Ovary (tissue), 7 donors: ENCODE measurements at regions not wholly inside any gene's neighbourhood (a gene's known extent, or its start where the extent isn't known, plus 50 kb on each side); places are given as distances from the start of the nearest gene placed in this dataset.

Source experiments
- DNase-seq, 5 donors: peaks; one replicate each; pipeline ENCODE4 v3.0.0-alpha.2; 2019 to 2020
- H3K27ac ChIP-seq, 2 donors: fragments of 200-600 bp; one replicate each; pipeline versions ENCODE4 v1.5.1 to v1.8.0; 2019 to 2022
- H3K27me3 ChIP-seq: fragments of 200-600 bp; one replicate; pipeline ENCODE4 v1.8.0; 2022
- H3K36me3 ChIP-seq: fragments of 200-600 bp; sonication (generic); one replicate; pipeline ENCODE4 v1.5.1; 2019
- H3K4me1 ChIP-seq: one replicate; pipeline ENCODE4 v1.8.1; 2013; ENCODE audit warnings: mild to moderate bottlenecking, moderate library complexity; ENCODE audit not compliant: insufficient read depth
- H3K4me3 ChIP-seq: fragments of 200-600 bp; sonication (generic); one replicate; pipeline ENCODE4 v1.5.1; 2017
- H3K9me3 ChIP-seq, 2 donors: fragments of 200-600 bp in 1 of 2; sonication (generic) in 1 of 2; one replicate each; pipeline versions ENCODE4 v1.5.1 to v1.8.1; 2013 to 2019; ENCODE audit warnings: mild to moderate bottlenecking in 1 of 2, moderate library complexity in 1 of 2
- EP300 ChIP-seq: sonication (generic); formaldehyde crosslinking; IDR thresholded peaks from one replicate; pipeline ENCODE4 v1.6.1; 2017; ENCODE audit warnings: antibody characterized with exemption
- POLR2A ChIP-seq: fragments of 450-650 bp; IDR thresholded peaks from one replicate; pipeline ENCODE4 v1.6.1; 2017; ENCODE audit warnings: antibody characterized with exemption, mild to moderate bottlenecking, moderate library complexity
- WGBS, 3 donors: extraction: QIAGEN DNeasy Blood & Tissue Kit in 1 of 3; methylation state at CpG; one replicate each; pipeline versions ENCODE4 v1.1.5 to v1.1.7; 2013 to 2017; 5-methylcytosine and 5-hydroxymethylcytosine counted together
- intact Hi-C, 4 donors: fragments of 100-400 bp; cut with DNase I; formaldehyde crosslinking; loops; one replicate each; pipeline versions ENCODE4 v1.11.0 to v1.15.1; 2022 to 2023
- TF ChIP-seq, protein P1 (sequence below), 3 donors: fragments of 450-650 bp in 2 of 3; fragments of 200-600 bp in 1 of 3; IDR thresholded peaks; one replicate each; pipeline versions ENCODE4 v1.5.1 to v1.8.0; 2016 to 2022; ENCODE audit warnings: antibody characterized with exemption in 3 of 3, mild to moderate bottlenecking in 1 of 3
- donor health status: DM: no; HTN: no; CAD: no; lungs with moderate emphysema.
- donor health status: DM: no; HTN: no; CAD: no.
- donor health status: Bipolar disorder and iron deficiency.
- donor health status: DM: no; HTN: no; CAD: no.
- donor health status: DM: yes; HTN: yes; CAD: no.

DNA sequence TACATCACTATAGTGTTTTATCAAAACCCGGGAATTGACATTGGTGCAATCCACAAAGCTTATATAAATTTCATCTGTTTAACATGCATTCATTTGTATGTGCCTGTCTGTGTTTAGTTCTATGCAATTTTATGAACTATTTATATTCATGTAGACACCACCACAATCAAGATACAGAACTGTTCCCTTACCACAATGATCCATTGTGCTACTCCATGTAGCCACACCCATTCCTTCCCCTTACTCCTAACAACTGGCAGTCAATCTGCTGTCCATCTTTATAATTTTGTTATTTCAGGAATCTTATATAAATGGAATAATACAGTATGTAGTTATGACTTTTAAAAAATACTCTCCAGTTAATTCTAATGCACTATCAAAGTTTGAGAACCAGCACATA lies 389.5 kb downstream of the HTR1A start:
- no peak for DNase-seq
- WGBS, 3 donors, result 80 to 88% (median 88%) methylated on average over 1 of the region's 1 CpG
- H3K36me3 ChIP-seq, result no peaks in the 10 kb centered on the region
- H3K4me1 ChIP-seq, result no peaks in the 10 kb centered on the region
- no peak overlapping the region for H3K4me3 ChIP-seq
- H3K9me3 ChIP-seq, result peaks cover 0 to 3% of the 10 kb centered on the region in 2 donors
- H3K27me3 ChIP-seq, result no peaks in the 10 kb centered on the region
- TF ChIP-seq, protein P1, sequence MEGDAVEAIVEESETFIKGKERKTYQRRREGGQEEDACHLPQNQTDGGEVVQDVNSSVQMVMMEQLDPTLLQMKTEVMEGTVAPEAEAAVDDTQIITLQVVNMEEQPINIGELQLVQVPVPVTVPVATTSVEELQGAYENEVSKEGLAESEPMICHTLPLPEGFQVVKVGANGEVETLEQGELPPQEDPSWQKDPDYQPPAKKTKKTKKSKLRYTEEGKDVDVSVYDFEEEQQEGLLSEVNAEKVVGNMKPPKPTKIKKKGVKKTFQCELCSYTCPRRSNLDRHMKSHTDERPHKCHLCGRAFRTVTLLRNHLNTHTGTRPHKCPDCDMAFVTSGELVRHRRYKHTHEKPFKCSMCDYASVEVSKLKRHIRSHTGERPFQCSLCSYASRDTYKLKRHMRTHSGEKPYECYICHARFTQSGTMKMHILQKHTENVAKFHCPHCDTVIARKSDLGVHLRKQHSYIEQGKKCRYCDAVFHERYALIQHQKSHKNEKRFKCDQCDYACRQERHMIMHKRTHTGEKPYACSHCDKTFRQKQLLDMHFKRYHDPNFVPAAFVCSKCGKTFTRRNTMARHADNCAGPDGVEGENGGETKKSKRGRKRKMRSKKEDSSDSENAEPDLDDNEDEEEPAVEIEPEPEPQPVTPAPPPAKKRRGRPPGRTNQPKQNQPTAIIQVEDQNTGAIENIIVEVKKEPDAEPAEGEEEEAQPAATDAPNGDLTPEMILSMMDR (IDR thresholded peaks at IDR 0.05), result no peak
- no peak for TF ChIP-seq EP300
- TF ChIP-seq POLR2A, result no peak
- H3K27ac ChIP-seq, result no peak overlapping the region
- intact Hi-C loops, result no loop called here

DNA sequence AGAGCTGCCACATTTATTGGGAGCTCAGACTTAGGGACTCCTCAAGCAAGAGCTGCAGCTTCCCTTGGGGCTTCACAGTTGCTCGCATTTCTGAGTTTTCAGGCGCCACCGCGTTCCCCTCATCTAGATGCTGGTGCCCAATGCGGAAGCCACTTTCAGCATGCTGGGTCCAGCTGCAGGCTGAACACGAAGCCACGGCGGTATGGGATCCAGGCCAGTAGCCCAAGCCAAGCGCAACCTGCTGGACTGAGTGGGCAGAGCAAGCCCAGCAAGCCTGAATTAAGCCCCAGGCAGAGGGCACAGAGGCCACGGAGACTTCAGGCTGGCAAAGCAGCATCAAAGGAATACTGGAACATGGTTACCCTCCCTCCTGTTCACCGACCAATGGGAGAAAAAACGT lies 391.5 kb downstream of the HTR1A start:
- Histone ChIP-seq H3K9me3 (peaks cover 0 to 3% of the 10 kb centered on the region in 2 donors), H3K4me3 (no peak overlapping the region), H3K27me3 (no peaks in the 10 kb centered on the region), H3K36me3 (no peaks in the 10 kb centered on the region), H3K27ac (no peak overlapping the region), H3K4me1 (no peaks in the 10 kb centered on the region)
- 86 to 92% (median 90%) methylated on average over 12 of the region's 12 CpGs for WGBS, 3 donors
- TF ChIP-seq EP300 (no peak), POLR2A (no peak)
- TF ChIP-seq, protein P1 (IDR thresholded peaks at IDR 0.05), result no peak
- DNase-seq, result no peak
- intact Hi-C loops, result no loop called here

DNA sequence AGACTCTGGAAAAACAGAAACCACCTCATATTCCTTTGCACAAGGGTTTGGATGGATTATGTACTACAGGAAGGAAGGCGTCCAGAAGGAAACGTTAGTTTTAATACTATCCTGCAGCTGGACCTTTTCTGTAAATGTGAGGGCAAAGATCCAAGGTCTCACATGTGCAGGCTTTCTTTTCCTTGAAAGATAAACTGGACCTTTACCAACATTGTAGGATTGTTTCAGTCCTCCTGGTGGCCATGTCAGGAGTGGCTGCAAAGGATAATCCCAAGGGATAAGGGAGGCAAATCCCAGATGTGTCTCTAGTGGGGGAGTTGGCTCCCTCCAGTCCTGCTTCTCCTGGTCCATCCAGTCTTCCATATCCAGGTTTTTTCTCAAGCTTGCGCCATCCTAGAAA lies 397.5 kb downstream of the HTR1A start:
- TF ChIP-seq, protein P1 (IDR thresholded peaks at IDR 0.05), result no peak
- TF ChIP-seq POLR2A, result no peak
- TF ChIP-seq EP300, result no peak
- intact Hi-C loops, result no loop called here
- WGBS, 3 donors, result 34 to 46% (median 40%) methylated on average over 3 of the region's 3 CpGs
- H3K9me3 ChIP-seq, result peaks cover 0 to 7% of the 10 kb centered on the region in 2 donors
- H3K36me3 ChIP-seq, result no peaks in the 10 kb centered on the region
- no peaks in the 10 kb centered on the region for H3K4me1 ChIP-seq
- no peak for DNase-seq
- no peaks in the 10 kb centered on the region for H3K27me3 ChIP-seq
- H3K4me3 ChIP-seq, result no peak overlapping the region
- H3K27ac ChIP-seq, result no peak overlapping the region

DNA sequence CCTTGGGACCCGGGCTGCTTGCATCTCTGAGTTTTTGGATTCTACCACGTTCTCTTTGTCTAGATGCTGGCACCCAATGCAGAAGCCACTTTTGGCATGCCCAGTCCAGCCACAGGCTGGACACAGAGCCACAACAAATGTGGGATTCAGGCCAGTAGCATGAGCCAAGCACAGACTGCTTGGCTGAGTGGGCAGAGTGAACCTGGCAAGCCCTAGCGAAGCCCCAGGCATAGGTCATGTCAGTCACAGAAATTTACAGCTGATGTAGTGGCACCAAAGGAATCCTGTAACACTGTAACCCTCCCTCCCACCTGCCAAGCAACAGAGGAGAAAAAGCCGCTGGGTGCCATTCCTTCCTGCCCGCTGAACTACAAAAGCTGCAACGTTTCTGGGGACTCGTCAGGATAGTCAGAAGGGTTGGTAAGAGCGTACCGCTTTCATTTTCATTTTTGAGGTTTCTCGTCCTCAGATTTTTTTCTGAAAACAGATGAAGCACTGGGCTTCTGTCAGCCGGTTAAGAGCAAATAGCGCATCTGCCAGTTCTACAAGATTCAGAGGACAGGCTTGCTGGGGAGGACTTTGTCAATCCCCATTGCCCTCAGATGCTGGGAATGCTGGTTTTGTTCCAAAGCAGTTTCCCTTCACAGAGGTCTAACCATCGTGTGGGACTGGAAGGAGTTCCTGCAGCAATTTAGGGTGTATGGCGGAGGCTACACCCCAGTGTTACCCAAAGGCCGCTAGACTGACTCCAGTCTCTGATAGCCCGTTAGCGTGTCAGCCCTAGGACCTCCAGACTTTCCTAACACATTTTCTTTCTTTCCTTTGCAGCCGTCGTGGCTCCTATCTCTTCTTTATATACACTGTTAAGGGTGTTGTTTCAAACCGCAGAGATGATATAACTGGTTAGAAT lies 399.0 kb downstream of the HTR1A start:
- TF ChIP-seq EP300 (no peak), POLR2A (no peak)
- TF ChIP-seq, protein P1 (IDR thresholded peaks at IDR 0.05), result no peak
- Histone ChIP-seq H3K36me3 (no peaks in the 10 kb centered on the region), H3K4me1 (no peaks in the 10 kb centered on the region), H3K27me3 (no peaks in the 10 kb centered on the region), H3K4me3 (no peak overlapping the region), H3K27ac (no peak overlapping the region), H3K9me3 (peaks cover 0 to 7% of the 10 kb centered on the region in 2 donors)
- WGBS, 3 donors, result 86 to 90% (median 87%) methylated on average over 20 of the region's 20 CpGs
- intact Hi-C loops, result no loop called here
- DNase-seq, result no peak
